ENCODE measurements at regions not wholly inside any gene's neighbourhood (a gene's known extent, or its start where the extent isn't known, plus 50 kb on each side); places are given as distances from the start of the nearest gene placed in this dataset.

DNA sequence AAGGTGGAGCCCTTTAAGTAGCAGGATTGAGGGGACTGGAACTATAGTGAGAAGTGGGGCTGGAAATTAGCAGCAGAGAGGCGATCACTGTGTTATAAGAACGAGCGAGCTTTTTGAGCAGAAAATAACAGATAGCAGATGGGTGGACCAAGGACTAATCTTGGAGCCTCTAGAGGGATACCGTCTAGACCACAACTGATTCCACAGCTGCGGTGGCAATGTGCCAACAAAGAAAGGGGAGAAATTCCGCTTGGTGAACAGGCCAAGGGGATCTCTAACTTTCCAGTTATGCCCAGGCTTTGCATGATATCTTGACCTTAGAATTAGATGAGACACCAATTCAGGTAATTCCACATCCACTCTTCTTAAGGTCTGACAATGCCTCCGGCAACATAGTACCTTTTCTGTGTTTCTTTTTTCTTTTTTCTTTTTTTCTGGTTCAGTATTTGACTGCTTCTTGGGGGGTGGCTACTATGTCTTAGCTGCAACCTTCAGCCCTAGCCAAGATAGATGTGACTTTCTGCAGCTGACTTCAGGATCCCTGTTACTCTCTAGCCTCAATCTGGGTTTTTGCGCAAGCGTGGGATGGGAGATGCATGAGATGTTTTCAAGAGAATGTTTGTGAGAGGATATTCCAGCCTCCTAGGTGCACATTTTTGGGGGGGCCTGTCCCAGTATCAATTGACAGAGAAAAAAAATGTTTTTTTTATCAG is 143.4 kb upstream of the CPSF6 start:
- TF ChIP-seq, protein P1, sequence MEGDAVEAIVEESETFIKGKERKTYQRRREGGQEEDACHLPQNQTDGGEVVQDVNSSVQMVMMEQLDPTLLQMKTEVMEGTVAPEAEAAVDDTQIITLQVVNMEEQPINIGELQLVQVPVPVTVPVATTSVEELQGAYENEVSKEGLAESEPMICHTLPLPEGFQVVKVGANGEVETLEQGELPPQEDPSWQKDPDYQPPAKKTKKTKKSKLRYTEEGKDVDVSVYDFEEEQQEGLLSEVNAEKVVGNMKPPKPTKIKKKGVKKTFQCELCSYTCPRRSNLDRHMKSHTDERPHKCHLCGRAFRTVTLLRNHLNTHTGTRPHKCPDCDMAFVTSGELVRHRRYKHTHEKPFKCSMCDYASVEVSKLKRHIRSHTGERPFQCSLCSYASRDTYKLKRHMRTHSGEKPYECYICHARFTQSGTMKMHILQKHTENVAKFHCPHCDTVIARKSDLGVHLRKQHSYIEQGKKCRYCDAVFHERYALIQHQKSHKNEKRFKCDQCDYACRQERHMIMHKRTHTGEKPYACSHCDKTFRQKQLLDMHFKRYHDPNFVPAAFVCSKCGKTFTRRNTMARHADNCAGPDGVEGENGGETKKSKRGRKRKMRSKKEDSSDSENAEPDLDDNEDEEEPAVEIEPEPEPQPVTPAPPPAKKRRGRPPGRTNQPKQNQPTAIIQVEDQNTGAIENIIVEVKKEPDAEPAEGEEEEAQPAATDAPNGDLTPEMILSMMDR (IDR thresholded peaks at IDR 0.05; ENCODE audit: insufficient read depth, low read length, poor library complexity, severe bottlenecking), result no peak
- H3K36me3 ChIP-seq (ENCODE audit: control insufficient read depth, insufficient read depth, low read length), result no peaks in the 10 kb centered on the region
- H3K4me3 ChIP-seq (ENCODE audit: low read depth, low read length), result no peak overlapping the region
- H3K27me3 ChIP-seq (ENCODE audit: control insufficient read depth, insufficient read depth, low read length), result no peaks in the 10 kb centered on the region
- no peak for DNase-seq (ENCODE audit: low read depth)

DNA sequence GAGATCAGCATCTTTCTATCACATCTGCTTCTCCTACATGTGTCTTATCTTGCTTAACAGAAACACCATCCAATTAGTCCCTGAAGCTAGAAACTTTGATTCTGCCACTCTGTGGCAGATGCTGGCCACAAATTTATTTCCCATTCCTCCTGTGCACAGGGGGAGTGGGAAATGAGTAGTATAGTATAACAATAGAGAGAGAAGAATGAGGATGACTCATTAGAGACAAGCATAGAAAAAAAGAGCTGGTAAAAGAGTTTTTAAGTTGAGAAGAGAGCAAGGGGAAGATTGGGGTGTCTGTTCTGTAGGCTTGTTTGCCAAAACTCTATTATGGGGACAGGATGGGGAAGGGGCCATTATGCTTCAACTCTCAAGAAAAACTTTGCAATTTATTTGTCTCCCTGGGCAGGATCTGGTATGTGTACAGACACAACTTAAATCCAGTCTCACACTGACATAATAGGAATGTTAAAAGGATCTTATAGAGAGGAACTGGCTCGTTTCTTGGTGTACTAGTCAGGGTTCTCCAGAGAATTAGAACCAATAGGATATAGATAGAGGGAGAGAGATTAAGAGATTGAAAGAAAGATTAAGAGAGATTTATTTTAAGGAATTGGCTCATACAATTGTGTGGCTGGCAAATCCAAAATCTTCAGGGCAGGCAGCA is 142.6 kb upstream of the CPSF6 start:
- TF ChIP-seq, protein P1 (IDR thresholded peaks at IDR 0.05; ENCODE audit: insufficient read depth, low read length, poor library complexity, severe bottlenecking), result no peak
- DNase-seq (ENCODE audit: low read depth), result no peak
- H3K36me3 ChIP-seq (ENCODE audit: control insufficient read depth, insufficient read depth, low read length), result no peaks in the 10 kb centered on the region

DNA sequence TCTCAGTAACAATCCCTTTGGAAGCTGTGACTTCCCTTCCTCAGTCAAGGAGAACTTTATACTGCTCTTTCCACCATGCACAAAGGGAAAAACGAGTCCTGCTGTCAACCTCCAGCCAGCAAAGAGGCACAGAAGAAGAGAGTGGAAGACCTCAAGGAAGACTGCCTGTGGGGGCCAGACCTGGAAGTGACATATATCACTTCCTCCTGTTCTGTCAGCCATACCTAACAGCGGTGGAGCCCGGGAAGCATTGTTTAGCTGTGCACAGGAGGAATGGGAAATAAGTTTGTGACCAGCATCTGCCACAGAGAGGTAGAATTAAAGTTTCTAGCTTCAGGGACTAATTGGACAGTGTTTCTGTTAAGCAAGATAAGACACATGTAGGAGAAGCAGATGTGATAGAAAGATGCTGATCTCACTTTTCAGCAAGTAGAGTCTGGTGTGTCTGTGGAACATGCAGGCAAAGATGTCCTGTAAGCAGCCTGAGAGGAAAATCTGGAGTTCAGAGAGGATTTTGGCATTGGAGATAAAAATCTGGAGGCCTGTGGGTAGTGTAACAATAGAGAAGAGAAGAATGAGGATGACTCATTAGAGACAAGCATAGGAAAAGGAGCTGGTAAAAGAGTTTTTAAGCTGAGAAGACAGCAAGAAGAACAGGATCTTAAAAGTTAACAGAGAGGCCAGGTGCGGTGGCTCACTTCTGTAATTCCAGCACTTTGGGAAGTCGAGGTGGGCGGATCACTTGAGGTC is 141.6 kb upstream of the CPSF6 start:
- TF ChIP-seq, protein P1 (IDR thresholded peaks at IDR 0.05; ENCODE audit: insufficient read depth, low read length, poor library complexity, severe bottlenecking), result no peak
- no peak for DNase-seq (ENCODE audit: low read depth)
- Histone ChIP-seq H3K4me3 (ENCODE audit: low read depth, low read length) (no peak overlapping the region), H3K36me3 (ENCODE audit: control insufficient read depth, insufficient read depth, low read length) (no peaks in the 10 kb centered on the region), H3K27me3 (ENCODE audit: control insufficient read depth, insufficient read depth, low read length) (no peaks in the 10 kb centered on the region)

More for the DNA sequence above, 142.6 kb upstream of the CPSF6 start:
- Histone ChIP-seq H3K27me3 (ENCODE audit: control insufficient read depth, insufficient read depth, low read length) (no peaks in the 10 kb centered on the region), H3K4me3 (ENCODE audit: low read depth, low read length) (no peak overlapping the region)

DNA sequence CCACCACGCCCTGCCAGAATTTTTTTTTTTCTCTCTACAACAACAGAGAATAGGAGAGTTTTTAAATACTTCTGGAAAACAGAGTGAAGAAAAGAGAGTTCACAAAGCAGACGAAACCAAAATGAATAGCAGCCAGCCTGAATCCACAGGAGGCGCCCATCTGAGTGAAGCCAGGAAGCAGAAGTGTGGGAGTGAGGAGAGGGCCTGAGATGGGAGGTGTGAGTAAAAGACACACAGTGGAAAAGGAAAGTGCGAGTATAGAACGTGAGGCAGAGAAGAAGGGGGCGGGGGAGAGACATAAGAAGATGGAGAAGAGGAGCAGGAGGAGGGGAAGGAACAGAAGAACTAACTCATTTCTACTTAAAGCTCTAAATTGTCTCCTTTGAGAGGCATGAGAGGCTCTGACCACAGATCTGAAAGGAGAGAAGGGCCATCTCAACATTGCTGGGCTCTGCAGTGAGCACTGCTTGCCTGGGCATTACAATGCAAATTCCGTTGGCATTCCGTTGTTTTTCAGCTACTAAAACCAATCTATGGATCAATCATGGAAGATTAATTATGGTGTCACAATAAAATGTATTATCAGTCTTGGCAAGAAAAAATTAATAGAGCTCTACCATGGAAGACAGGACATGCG is 140.1 kb upstream of the CPSF6 start:
- TF ChIP-seq, protein P1 (IDR thresholded peaks at IDR 0.05; ENCODE audit: insufficient read depth, low read length, poor library complexity, severe bottlenecking), result no peak
- Histone ChIP-seq H3K36me3 (ENCODE audit: control insufficient read depth, insufficient read depth, low read length) (no peaks in the 10 kb centered on the region), H3K4me3 (ENCODE audit: low read depth, low read length) (no peak overlapping the region), H3K27me3 (ENCODE audit: control insufficient read depth, insufficient read depth, low read length) (no peaks in the 10 kb centered on the region)
- no peak for DNase-seq (ENCODE audit: low read depth)

DNA sequence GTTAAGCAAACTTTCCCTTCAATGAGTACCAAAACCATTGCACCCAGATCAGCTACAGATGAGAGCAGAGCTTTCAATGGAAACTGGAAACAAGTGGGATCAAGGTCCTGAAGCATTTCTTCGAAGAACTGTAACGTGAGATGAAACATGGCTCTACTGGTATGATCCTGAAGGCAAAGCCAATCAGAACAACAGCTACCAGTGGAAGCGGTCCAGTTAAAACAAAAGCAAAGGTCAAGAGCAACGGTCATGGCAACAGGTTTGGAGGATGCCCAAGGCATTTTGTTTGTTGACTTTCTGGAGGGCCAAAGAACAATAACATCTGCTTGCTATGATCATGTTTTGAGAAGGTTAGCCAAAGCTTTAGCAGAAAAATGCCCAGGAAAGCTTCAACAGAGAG is 137.9 kb upstream of the CPSF6 start:
- Histone ChIP-seq H3K4me3 (ENCODE audit: low read depth, low read length) (no peak overlapping the region), H3K27me3 (ENCODE audit: control insufficient read depth, insufficient read depth, low read length) (no peaks in the 10 kb centered on the region), H3K36me3 (ENCODE audit: control insufficient read depth, insufficient read depth, low read length) (no peaks in the 10 kb centered on the region)
- TF ChIP-seq, protein P1 (IDR thresholded peaks at IDR 0.05; ENCODE audit: insufficient read depth, low read length, poor library complexity, severe bottlenecking), result no peak
- no peak for DNase-seq (ENCODE audit: low read depth)
